ENCODE measurements at regions not wholly inside any gene's neighbourhood (a gene's known extent, or its start where the extent isn't known, plus 50 kb on each side); places are given as distances from the start of the nearest gene placed in this dataset.

DNA sequence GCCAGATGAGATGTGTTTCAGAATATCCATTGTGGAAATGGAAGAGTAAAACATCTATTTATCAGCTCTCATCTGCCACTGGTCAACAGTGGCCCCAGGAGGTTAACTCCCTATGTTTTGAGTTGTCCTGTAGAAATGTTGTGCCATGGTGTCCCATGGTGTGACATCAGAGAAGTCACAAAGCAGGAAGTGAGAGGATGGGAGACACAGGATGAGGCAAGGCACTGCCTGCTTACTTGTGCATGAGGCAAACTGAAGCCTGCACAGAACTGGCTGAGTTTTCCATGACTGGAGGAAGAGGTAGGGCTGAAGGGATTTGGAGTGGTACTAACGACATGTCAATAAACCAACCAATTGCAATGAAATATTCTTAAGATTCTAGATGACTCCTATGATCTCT is 131.5 kb upstream of the ZNF644 start:
- DNase-seq (ENCODE audit: low read depth, low spot score) = no peak
- Histone ChIP-seq H2AFZ (ENCODE audit: control insufficient read depth, low read depth, low read length) (no peak overlapping the region), H3K4me1 (ENCODE audit: control insufficient read depth, insufficient read depth, low read length) (no peaks in the 10 kb centered on the region), H3K36me3 (ENCODE audit: control insufficient read depth in 2 of 2, insufficient read depth in 2 of 2, low read length in 1 of 2) (no peaks in the 10 kb centered on the region), H3K4me3 (no peak overlapping the region), H3K27ac (ENCODE audit: control insufficient read depth, insufficient read depth) (no peak overlapping the region), H3K27me3 (replicated peaks in 1 of 2; ENCODE audit: control insufficient read depth in 2 of 2, insufficient read depth in 2 of 2, low read length in 1 of 2) (no peaks in the 10 kb centered on the region; a peak in 2 of 4 replicates), H3K9ac (ENCODE audit: control insufficient read depth, insufficient read depth, low read length) (no peak overlapping the region), H3K4me2 (ENCODE audit: control insufficient read depth, insufficient read depth) (no peak overlapping the region), H4K20me1 (ENCODE audit: control insufficient read depth, insufficient read depth) (no peaks in the 10 kb centered on the region), H3K9me3 (replicated peaks; ENCODE audit: control insufficient read depth, insufficient read depth, low read length) (no peaks in the 10 kb centered on the region), H3K79me2 (ENCODE audit: control insufficient read depth, insufficient read depth, low read length) (no peaks in the 10 kb centered on the region)
- ChIA-PET POLR2A (no interaction called here), CTCF (interaction anchor here (5.8 kb wide), 1 partner anchor 12 kb away, joined by 26 read pairs; no protein-coding TSS in a partner anchor), RAD21 (ENCODE audit: unreplicated experiment) (no interaction called here), SMC1A (ENCODE audit: uncharacterized antibody, unreplicated experiment) (no interaction called here)
- WGBS (ENCODE audit: insufficient coverage, insufficient replicate concordance, low lambda C conversion rate, missing lambda C conversion rate) = 17% methylated on average over 1 of the region's 1 CpG
- intact Hi-C loops (cut with micrococcal nuclease; ENCODE audit: unreplicated experiment) (no loop called here), in situ Hi-C loops (cut with MboI) (loop anchor here (25.0 kb wide), 1 partner anchor 1041 kb away; no protein-coding TSS in a partner anchor)
- no peak for FAIRE-seq
- TF ChIP-seq CHD1 (IDR thresholded peaks at IDR 0.05; ENCODE audit: low read depth, low read length) (no peak), JUND (IDR thresholded peaks at IDR 0.05; ENCODE audit: low read depth, low read length) (no peak), POLR2A (IDR thresholded peaks at IDR 0.05; ENCODE audit: low read depth, low read length) (no peak), JUNB (IDR thresholded peaks at IDR 0.05) (no peak), SMAD1 (IDR thresholded peaks at IDR 0.05; ENCODE audit: low read depth, partially characterized antibody) (no peak), EGR1 (IDR thresholded peaks at IDR 0.05; ENCODE audit: borderline replicate concordance in 1 of 2, low read depth in 2 of 2, low read length in 2 of 2) (no peak), NFXL1 (IDR thresholded peaks at IDR 0.05; ENCODE audit: borderline replicate concordance) (no peak), GABPA (IDR thresholded peaks at IDR 0.05; ENCODE audit: low read depth) (no peak), RAD51 (IDR thresholded peaks at IDR 0.05) (no peak), IKZF2 (IDR thresholded peaks at IDR 0.05) (no peak), SUPT20H (IDR thresholded peaks at IDR 0.05; ENCODE audit: borderline replicate concordance, control insufficient read depth, low read depth, low read length) (no peak), KAT2A (conservative IDR thresholded peaks at IDR 0.05; ENCODE audit: control insufficient read depth, low read depth, low read length) (no peak)
- TF ChIP-seq, protein P1, sequence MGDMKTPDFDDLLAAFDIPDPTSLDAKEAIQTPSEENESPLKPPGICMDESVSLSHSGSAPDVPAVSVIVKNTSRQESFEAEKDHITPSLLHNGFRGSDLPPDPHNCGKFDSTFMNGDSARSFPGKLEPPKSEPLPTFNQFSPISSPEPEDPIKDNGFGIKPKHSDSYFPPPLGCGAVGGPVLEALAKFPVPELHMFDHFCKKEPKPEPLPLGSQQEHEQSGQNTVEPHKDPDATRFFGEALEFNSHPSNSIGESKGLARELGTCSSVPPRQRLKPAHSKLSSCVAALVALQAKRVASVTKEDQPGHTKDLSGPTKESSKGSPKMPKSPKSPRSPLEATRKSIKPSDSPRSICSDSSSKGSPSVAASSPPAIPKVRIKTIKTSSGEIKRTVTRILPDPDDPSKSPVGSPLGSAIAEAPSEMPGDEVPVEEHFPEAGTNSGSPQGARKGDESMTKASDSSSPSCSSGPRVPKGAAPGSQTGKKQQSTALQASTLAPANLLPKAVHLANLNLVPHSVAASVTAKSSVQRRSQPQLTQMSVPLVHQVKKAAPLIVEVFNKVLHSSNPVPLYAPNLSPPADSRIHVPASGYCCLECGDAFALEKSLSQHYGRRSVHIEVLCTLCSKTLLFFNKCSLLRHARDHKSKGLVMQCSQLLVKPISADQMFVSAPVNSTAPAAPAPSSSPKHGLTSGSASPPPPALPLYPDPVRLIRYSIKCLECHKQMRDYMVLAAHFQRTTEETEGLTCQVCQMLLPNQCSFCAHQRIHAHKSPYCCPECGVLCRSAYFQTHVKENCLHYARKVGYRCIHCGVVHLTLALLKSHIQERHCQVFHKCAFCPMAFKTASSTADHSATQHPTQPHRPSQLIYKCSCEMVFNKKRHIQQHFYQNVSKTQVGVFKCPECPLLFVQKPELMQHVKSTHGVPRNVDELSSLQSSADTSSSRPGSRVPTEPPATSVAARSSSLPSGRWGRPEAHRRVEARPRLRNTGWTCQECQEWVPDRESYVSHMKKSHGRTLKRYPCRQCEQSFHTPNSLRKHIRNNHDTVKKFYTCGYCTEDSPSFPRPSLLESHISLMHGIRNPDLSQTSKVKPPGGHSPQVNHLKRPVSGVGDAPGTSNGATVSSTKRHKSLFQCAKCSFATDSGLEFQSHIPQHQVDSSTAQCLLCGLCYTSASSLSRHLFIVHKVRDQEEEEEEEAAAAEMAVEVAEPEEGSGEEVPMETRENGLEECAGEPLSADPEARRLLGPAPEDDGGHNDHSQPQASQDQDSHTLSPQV (IDR thresholded peaks at IDR 0.05) = no peak
- TF ChIP-seq, protein P2, sequence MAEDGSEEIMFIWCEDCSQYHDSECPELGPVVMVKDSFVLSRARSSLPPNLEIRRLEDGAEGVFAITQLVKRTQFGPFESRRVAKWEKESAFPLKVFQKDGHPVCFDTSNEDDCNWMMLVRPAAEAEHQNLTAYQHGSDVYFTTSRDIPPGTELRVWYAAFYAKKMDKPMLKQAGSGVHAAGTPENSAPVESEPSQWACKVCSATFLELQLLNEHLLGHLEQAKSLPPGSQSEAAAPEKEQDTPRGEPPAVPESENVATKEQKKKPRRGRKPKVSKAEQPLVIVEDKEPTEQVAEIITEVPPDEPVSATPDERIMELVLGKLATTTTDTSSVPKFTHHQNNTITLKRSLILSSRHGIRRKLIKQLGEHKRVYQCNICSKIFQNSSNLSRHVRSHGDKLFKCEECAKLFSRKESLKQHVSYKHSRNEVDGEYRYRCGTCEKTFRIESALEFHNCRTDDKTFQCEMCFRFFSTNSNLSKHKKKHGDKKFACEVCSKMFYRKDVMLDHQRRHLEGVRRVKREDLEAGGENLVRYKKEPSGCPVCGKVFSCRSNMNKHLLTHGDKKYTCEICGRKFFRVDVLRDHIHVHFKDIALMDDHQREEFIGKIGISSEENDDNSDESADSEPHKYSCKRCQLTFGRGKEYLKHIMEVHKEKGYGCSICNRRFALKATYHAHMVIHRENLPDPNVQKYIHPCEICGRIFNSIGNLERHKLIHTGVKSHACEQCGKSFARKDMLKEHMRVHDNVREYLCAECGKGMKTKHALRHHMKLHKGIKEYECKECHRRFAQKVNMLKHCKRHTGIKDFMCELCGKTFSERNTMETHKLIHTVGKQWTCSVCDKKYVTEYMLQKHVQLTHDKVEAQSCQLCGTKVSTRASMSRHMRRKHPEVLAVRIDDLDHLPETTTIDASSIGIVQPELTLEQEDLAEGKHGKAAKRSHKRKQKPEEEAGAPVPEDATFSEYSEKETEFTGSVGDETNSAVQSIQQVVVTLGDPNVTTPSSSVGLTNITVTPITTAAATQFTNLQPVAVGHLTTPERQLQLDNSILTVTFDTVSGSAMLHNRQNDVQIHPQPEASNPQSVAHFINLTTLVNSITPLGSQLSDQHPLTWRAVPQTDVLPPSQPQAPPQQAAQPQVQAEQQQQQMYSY (CRISPR knock-in tag; IDR thresholded peaks at IDR 0.05) = no peak
- TF ChIP-seq, protein P3, sequence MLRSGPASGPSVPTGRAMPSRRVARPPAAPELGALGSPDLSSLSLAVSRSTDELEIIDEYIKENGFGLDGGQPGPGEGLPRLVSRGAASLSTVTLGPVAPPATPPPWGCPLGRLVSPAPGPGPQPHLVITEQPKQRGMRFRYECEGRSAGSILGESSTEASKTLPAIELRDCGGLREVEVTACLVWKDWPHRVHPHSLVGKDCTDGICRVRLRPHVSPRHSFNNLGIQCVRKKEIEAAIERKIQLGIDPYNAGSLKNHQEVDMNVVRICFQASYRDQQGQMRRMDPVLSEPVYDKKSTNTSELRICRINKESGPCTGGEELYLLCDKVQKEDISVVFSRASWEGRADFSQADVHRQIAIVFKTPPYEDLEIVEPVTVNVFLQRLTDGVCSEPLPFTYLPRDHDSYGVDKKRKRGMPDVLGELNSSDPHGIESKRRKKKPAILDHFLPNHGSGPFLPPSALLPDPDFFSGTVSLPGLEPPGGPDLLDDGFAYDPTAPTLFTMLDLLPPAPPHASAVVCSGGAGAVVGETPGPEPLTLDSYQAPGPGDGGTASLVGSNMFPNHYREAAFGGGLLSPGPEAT (IDR thresholded peaks at IDR 0.05; ENCODE audit: low read depth) = no peak
- ATAC-seq = no peak
- no TSS peak for BruUV-seq (replicated peaks)
